ENCODE measurements at regions not wholly inside any gene's neighbourhood (a gene's known extent, or its start where the extent isn't known, plus 50 kb on each side); places are given as distances from the start of the nearest gene placed in this dataset.

DNA sequence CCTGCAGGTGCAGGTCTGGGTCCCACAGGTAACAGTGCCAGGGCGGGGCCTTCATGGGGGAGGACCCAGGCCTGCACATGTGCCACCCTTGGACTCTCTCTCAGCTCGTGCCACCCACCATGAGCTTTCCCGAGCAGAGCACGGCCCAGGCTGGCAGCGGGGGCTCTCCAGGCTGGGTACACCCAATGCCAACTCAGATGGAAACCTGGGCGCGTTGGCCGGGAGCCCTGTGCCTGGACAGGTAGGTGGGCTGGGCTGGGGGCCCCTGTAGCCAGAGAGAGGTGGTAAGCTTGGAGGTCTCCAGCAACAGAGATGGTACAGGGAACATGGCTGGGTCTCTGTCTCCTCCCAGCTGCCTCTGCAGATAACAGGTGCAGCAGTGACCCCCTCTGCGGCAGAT, 69.9 kb upstream of the ADARB2 start:
- Histone ChIP-seq H3K27ac (ENCODE audit: insufficient read depth, low read depth, low read length, poor library complexity, severe bottlenecking) (no peak overlapping the region), H3K4me3 (ENCODE audit: insufficient read depth, low read depth, low read length) (no peak overlapping the region), H3K9me3 (ENCODE audit: control insufficient read depth, low read length) (no peaks in the 10 kb centered on the region), H3K4me1 (ENCODE audit: control insufficient read depth, insufficient read depth, low read length) (no peaks in the 10 kb centered on the region), H3K27me3 (ENCODE audit: control insufficient read depth, insufficient read depth, low read length, poor library complexity, severe bottlenecking) (no peaks in the 10 kb centered on the region), H3K36me3 (ENCODE audit: control insufficient read depth, insufficient read depth, low read length) (no peaks in the 10 kb centered on the region)
- WGBS, 2 experiments: 89 to 91% methylated on average over 9 of the region's 9 CpGs

DNA sequence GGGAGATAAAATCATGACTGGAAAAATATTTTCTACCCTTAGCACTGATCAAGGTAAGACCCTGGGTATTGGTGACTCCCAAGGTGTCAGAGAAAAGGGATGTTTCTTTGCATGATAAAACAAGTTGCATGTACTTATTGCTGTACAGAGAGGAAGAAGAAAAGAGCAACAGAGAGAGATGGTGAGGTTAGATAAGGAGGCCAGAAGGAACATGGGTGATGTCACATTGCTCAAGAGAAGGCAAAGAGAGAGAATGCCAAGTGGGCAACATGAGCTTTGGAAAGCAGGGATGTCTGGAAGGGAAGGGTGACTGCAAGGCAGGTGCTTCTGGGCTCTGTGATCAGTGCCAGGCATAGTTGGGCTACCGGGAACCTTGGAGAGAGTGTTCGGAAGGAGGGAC, 65.1 kb upstream of the ADARB2 start:
- Histone ChIP-seq H3K4me1 (ENCODE audit: control insufficient read depth, insufficient read depth, low read length) (no peaks in the 10 kb centered on the region), H3K9me3 (ENCODE audit: control insufficient read depth, low read length) (no peaks in the 10 kb centered on the region), H3K27me3 (ENCODE audit: control insufficient read depth, insufficient read depth, low read length, poor library complexity, severe bottlenecking) (no peaks in the 10 kb centered on the region), H3K36me3 (ENCODE audit: control insufficient read depth, insufficient read depth, low read length) (no peaks in the 10 kb centered on the region), H3K4me3 (ENCODE audit: insufficient read depth, low read depth, low read length) (no peak overlapping the region), H3K27ac (ENCODE audit: insufficient read depth, low read depth, low read length, poor library complexity, severe bottlenecking) (no peak overlapping the region)
- 95% methylated on average over 2 of the region's 2 CpGs for WGBS, 2 experiments

DNA sequence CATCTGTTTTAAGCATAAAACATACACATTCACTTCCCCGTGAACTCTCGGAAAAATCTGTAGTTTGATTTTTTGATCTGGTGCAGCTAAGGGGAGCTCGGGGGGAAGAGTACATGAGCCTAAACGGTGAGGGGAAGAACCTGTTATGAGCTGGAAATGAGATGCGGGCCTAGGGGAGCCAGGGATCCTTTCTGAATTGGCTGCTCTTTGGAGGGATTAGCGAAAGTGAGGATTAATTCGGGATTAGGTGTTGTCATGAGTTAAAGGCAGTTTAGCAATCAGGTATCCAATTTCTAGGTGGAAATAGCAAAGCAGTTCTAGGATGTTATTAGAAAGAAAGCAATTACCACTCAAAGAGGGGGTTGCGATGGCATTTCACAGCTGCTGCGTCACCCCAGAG, 51.1 kb upstream of the ADARB2 start:
- H3K36me3 ChIP-seq (ENCODE audit: control insufficient read depth, insufficient read depth, low read length): no peaks in the 10 kb centered on the region
- 75 to 81% methylated on average over 8 of the region's 9 CpGs for WGBS, 2 experiments
- H3K4me3 ChIP-seq (ENCODE audit: insufficient read depth, low read depth, low read length): no peak overlapping the region
- no peaks in the 10 kb centered on the region for H3K4me1 ChIP-seq (ENCODE audit: control insufficient read depth, insufficient read depth, low read length)
- no peak overlapping the region for H3K27ac ChIP-seq (ENCODE audit: insufficient read depth, low read depth, low read length, poor library complexity, severe bottlenecking)
- H3K27me3 ChIP-seq (ENCODE audit: control insufficient read depth, insufficient read depth, low read length, poor library complexity, severe bottlenecking): no peaks in the 10 kb centered on the region
- H3K9me3 ChIP-seq (ENCODE audit: control insufficient read depth, low read length): no peaks in the 10 kb centered on the region

All from ectodermal cell (in vitro differentiated cells).